ENCODE measurements at regions not wholly inside any gene's neighbourhood (a gene's known extent, or its start where the extent isn't known, plus 50 kb on each side); places are given as distances from the start of the nearest gene placed in this dataset.

DNA sequence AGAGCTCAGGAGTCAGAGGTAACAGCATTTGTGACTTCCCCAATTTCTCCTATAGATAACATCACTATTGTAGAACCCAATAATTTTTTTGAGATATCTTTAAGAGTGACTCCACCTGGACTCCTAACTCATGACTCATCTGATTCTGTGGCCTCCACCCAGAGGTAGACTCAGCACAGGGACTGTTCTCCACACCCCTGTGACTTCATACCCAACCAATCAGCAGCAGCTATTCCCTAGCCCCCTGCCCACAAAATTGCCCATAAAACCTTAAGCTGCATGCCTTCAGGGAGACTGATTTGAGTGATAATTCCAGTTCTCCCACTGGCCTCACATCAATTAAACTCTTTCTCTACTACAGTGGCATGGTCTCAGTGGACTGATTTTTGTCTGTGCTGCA lies 475.4 kb upstream of the FAT3 start:
- TF ChIP-seq CTCF (conservative IDR thresholded peaks at IDR 0.05 in 1 of 2, IDR thresholded peaks at IDR 0.05 in 1 of 2; ENCODE audit: extremely low read depth in 1 of 2, insufficient read depth in 1 of 2, low read depth in 1 of 2, low read length in 2 of 2) (no peak), EZH2 (IDR thresholded peaks at IDR 0.05; ENCODE audit: borderline replicate concordance, low read length) (no peak)
